Neural cell (in vitro differentiated cells): ENCODE measurements at regions not wholly inside any gene's neighbourhood (a gene's known extent, or its start where the extent isn't known, plus 50 kb on each side); places are given as distances from the start of the nearest gene placed in this dataset.

ENCODE experiments used
- H2AFZ ChIP-seq: fragments of 200-600, 300-800 bp; sonication (generic), shearing (Covaris generic); 2 replicates; pipeline ENCODE4 v1.6.0; 2014; ENCODE audit warnings: low read depth, mild to moderate bottlenecking, antibody characterized with exemption, low read length, moderate library complexity
- H3F3A ChIP-seq: fragments of 200-600 bp; shearing (Covaris generic); 2 replicates; pipeline ENCODE4 v1.6.1; 2016; ENCODE audit warnings: mild to moderate bottlenecking, moderate library complexity, mixed read lengths, antibody characterized with exemption, low read length; ENCODE audit not compliant: insufficient read depth, poor library complexity, severe bottlenecking
- H3K27ac ChIP-seq: fragments of 200-600, 300-800 bp; sonication (generic), shearing (Covaris generic); 2 replicates; pipeline ENCODE4 v1.5.1; 2014; ENCODE audit warnings: mild to moderate bottlenecking, low read length, moderate library complexity
- H3K27me3 ChIP-seq: fragments of 300-800, 200-600 bp; sonication (generic), shearing (Covaris generic); 2 replicates; pipeline ENCODE4 v1.6.0; 2014; ENCODE audit warnings: mild to moderate bottlenecking, low read depth, low read length, moderate library complexity; ENCODE audit not compliant: insufficient read depth
- H3K36me3 ChIP-seq: fragments of 300-800, 200-600 bp; sonication (generic), shearing (Covaris generic); 2 replicates; pipeline ENCODE4 v1.5.1; 2014; ENCODE audit warnings: mild to moderate bottlenecking, antibody characterized with exemption, low read length, moderate library complexity; ENCODE audit not compliant: insufficient read depth
- H3K4me2 ChIP-seq: fragments of 300-800, 200-600 bp; sonication (generic), shearing (Covaris generic); 2 replicates; pipeline ENCODE4 v1.6.0; 2014; ENCODE audit warnings: mild to moderate bottlenecking, low read length
- H3K4me3 ChIP-seq: fragments of 300-800, 200-600 bp; sonication (generic), shearing (Covaris generic); 2 replicates; pipeline ENCODE4 v1.5.1; 2014; ENCODE audit warnings: mild to moderate bottlenecking, low read length, moderate library complexity
- H3K79me2 ChIP-seq: fragments of 200-600 bp; shearing (Covaris generic); replicated peaks from 2 replicates; pipeline ENCODE4 v1.6.0; 2014; ENCODE audit warnings: mild to moderate bottlenecking, low read length, moderate library complexity; ENCODE audit not compliant: insufficient read depth
- H3K9ac ChIP-seq: fragments of 300-800, 200-600 bp; sonication (generic), shearing (Covaris generic); 2 replicates; pipeline ENCODE4 v1.6.1; 2016; ENCODE audit warnings: mild to moderate bottlenecking, low read length, mixed read lengths
- H3K9me2 ChIP-seq: fragments of 200-600 bp; shearing (Covaris generic); 2 replicates; pipeline ENCODE4 v1.6.1; 2016; ENCODE audit warnings: mild to moderate bottlenecking, low read length, mixed read lengths; ENCODE audit not compliant: insufficient read depth
- H3K9me3 ChIP-seq: fragments of 200-600, 300-800 bp; sonication (generic), shearing (Covaris generic); 2 replicates; pipeline ENCODE4 v1.6.1; 2016; ENCODE audit warnings: mild to moderate bottlenecking, mixed run types, low read length, moderate library complexity, mixed read lengths
- H4K20me1 ChIP-seq: fragments of 200-600 bp; shearing (Covaris generic); 2 replicates; pipeline ENCODE4 v1.6.1; 2016; ENCODE audit warnings: mild to moderate bottlenecking, mixed run types; ENCODE audit not compliant: insufficient read depth
- EP300 ChIP-seq: fragments of 450-650 bp; conservative IDR thresholded peaks from 2 replicates; pipeline ENCODE4 v1.6.1; 2014; ENCODE audit warnings: antibody characterized with exemption, mild to moderate bottlenecking, moderate library complexity; ENCODE audit not compliant: poor library complexity, severe bottlenecking
- EZH2 ChIP-seq: fragments of 200-600, 300-800 bp; shearing (Covaris generic), sonication (generic); IDR thresholded peaks from 2 replicates; pipeline ENCODE4 v1.6.1; 2014; ENCODE audit warnings: antibody characterized with exemption, low read length, borderline replicate concordance, mild to moderate bottlenecking; ENCODE audit not compliant: insufficient read depth, poor library complexity, severe bottlenecking
- MXI1 ChIP-seq: fragments of 450-650 bp; conservative IDR thresholded peaks from 2 replicates; pipeline ENCODE4 v1.6.1; 2014; ENCODE audit warnings: antibody characterized with exemption, mild to moderate bottlenecking; ENCODE audit not compliant: poor library complexity, severe bottlenecking
- POLR2AphosphoS5 ChIP-seq: IDR thresholded peaks from 2 replicates; pipeline ENCODE4 v1.6.1; 2012
- RAD21 ChIP-seq: fragments of 450-650 bp; conservative IDR thresholded peaks from 2 replicates; pipeline ENCODE4 v1.6.1; 2014; ENCODE audit warnings: antibody characterized with exemption, mild to moderate bottlenecking, moderate library complexity
- SMC3 ChIP-seq: fragments of 450-650 bp; conservative IDR thresholded peaks from 2 replicates; pipeline ENCODE4 v1.6.1; 2014; ENCODE audit warnings: antibody characterized with exemption, mild to moderate bottlenecking, moderate library complexity; ENCODE audit not compliant: poor library complexity
- TAF1 ChIP-seq: IDR thresholded peaks from 2 replicates; pipeline ENCODE4 v1.6.1; 2012; ENCODE audit warnings: low read depth
- TF ChIP-seq, protein P1 (sequence below): IDR thresholded peaks from 2 replicates; pipeline ENCODE4 v1.6.1; 2012; ENCODE audit warnings: borderline replicate concordance
- TF ChIP-seq, protein P2 (sequence below): fragments of 450-650 bp; IDR thresholded peaks from 2 replicates; pipeline ENCODE4 v1.5.1; 2014; ENCODE audit warnings: antibody characterized with exemption, mild to moderate bottlenecking, moderate library complexity; ENCODE audit not compliant: poor library complexity, severe bottlenecking

DNA sequence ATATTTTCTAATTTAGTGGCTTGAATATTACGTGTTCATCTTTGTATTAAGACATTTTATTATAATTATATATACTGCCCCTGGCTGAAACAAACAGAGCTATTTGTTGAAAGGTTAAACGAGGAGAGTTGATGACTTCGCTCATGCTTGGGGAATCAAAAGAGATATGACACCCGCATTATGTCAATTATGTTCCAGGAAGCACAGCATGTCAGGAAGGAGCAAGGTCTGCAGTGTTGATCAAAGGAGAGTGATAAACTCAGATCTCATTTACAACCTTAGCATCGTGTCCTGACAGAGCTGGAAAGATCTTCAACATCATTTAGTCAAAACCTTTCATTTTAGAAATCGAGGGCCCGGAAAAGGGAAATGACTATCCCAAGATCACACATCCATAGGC lies 510.1 kb downstream of the TDRD15 start:
- Histone ChIP-seq H3K4me2 (no peak overlapping the region), H3K36me3 (no peaks in the 10 kb centered on the region), H3K9ac (no peak overlapping the region), H3K27me3 (no peaks in the 10 kb centered on the region), H3K9me2 (no peaks in the 10 kb centered on the region), H4K20me1 (no peaks in the 10 kb centered on the region), H3K27ac (peak overlapping the region; percentile 67), H3F3A (peaks cover 5% of the 10 kb centered on the region), H3K79me2 (no peaks in the 10 kb centered on the region), H2AFZ (no peak overlapping the region), H3K9me3 (no peaks in the 10 kb centered on the region), H3K4me3 (no peak overlapping the region)
- no peak for TF ChIP-seq TAF1
- TF ChIP-seq EZH2, result no peak

DNA sequence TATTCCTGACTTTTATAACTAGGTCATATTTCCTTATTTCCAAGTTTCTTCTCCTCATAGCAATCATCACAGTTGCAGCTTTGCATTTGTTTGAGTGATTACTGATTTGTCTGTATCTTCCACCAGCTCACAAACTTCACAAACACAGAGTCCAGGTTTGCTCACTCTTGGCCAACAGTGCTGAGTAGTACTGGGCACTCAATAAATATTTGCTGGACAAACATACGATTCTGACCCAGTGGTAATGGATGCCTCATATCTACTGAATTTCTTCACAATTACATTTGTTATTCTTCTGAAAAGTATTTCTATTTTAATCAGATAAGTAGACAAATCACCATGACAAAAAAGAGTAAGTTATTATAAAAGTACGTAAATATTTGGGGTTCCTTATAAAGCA lies 516.3 kb downstream of the TDRD15 start:
- Histone ChIP-seq H3K9me3 (no peaks in the 10 kb centered on the region), H3K4me2 (no peak overlapping the region), H3K27ac (no peak overlapping the region), H3K27me3 (no peaks in the 10 kb centered on the region), H3K9me2 (no peaks in the 10 kb centered on the region), H3K9ac (no peak overlapping the region), H3K36me3 (no peaks in the 10 kb centered on the region), H3K4me3 (no peak overlapping the region), H3K79me2 (no peaks in the 10 kb centered on the region), H4K20me1 (no peaks in the 10 kb centered on the region), H2AFZ (no peak overlapping the region), H3F3A (no peaks in the 10 kb centered on the region)
- TF ChIP-seq, protein P1, sequence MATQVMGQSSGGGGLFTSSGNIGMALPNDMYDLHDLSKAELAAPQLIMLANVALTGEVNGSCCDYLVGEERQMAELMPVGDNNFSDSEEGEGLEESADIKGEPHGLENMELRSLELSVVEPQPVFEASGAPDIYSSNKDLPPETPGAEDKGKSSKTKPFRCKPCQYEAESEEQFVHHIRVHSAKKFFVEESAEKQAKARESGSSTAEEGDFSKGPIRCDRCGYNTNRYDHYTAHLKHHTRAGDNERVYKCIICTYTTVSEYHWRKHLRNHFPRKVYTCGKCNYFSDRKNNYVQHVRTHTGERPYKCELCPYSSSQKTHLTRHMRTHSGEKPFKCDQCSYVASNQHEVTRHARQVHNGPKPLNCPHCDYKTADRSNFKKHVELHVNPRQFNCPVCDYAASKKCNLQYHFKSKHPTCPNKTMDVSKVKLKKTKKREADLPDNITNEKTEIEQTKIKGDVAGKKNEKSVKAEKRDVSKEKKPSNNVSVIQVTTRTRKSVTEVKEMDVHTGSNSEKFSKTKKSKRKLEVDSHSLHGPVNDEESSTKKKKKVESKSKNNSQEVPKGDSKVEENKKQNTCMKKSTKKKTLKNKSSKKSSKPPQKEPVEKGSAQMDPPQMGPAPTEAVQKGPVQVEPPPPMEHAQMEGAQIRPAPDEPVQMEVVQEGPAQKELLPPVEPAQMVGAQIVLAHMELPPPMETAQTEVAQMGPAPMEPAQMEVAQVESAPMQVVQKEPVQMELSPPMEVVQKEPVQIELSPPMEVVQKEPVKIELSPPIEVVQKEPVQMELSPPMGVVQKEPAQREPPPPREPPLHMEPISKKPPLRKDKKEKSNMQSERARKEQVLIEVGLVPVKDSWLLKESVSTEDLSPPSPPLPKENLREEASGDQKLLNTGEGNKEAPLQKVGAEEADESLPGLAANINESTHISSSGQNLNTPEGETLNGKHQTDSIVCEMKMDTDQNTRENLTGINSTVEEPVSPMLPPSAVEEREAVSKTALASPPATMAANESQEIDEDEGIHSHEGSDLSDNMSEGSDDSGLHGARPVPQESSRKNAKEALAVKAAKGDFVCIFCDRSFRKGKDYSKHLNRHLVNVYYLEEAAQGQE, result no peak
- TF ChIP-seq RAD21 (no peak), MXI1 (no peak), EZH2 (no peak), EP300 (no peak), TAF1 (no peak), POLR2AphosphoS5 (no peak), SMC3 (no peak)
- TF ChIP-seq, protein P2, sequence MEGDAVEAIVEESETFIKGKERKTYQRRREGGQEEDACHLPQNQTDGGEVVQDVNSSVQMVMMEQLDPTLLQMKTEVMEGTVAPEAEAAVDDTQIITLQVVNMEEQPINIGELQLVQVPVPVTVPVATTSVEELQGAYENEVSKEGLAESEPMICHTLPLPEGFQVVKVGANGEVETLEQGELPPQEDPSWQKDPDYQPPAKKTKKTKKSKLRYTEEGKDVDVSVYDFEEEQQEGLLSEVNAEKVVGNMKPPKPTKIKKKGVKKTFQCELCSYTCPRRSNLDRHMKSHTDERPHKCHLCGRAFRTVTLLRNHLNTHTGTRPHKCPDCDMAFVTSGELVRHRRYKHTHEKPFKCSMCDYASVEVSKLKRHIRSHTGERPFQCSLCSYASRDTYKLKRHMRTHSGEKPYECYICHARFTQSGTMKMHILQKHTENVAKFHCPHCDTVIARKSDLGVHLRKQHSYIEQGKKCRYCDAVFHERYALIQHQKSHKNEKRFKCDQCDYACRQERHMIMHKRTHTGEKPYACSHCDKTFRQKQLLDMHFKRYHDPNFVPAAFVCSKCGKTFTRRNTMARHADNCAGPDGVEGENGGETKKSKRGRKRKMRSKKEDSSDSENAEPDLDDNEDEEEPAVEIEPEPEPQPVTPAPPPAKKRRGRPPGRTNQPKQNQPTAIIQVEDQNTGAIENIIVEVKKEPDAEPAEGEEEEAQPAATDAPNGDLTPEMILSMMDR, result no peak

GRCh38 chr2:21642647-21643046 lies 518.9 kb downstream of the TDRD15 start:
- no peak overlapping the region for H3K4me2 ChIP-seq
- TF ChIP-seq MXI1, result no peak
- TF ChIP-seq, protein P2, result no peak
- no peak for TF ChIP-seq RAD21
- TF ChIP-seq EP300, result no peak
- TF ChIP-seq TAF1, result no peak
- TF ChIP-seq EZH2, result no peak

More at GRCh38 chr2:21642647-21643046, 518.9 kb downstream of the TDRD15 start:
- Histone ChIP-seq H3K79me2 (no peaks in the 10 kb centered on the region), H3F3A (no peaks in the 10 kb centered on the region), H4K20me1 (no peaks in the 10 kb centered on the region), H3K9ac (no peak overlapping the region), H3K27me3 (no peaks in the 10 kb centered on the region), H3K9me2 (no peaks in the 10 kb centered on the region), H3K27ac (no peak overlapping the region), H3K9me3 (no peaks in the 10 kb centered on the region), H3K36me3 (no peaks in the 10 kb centered on the region), H3K4me3 (no peak overlapping the region), H2AFZ (no peak overlapping the region)
